ENCODE measurements at regions not wholly inside any gene's neighbourhood (a gene's known extent, or its start where the extent isn't known, plus 50 kb on each side); places are given as distances from the start of the nearest gene placed in this dataset.

- ATAC-seq (no peak), DNase-seq (no peak)
- Histone ChIP-seq H3K36me3 (ENCODE audit: low read depth) (no peaks in the 10 kb centered on the region), H3K4me3 (no peak overlapping the region), H3K4me1 (ENCODE audit: low read depth) (no peaks in the 10 kb centered on the region), H3K9me3 (no peaks in the 10 kb centered on the region)
- TF ChIP-seq CTCF (IDR thresholded peaks at IDR 0.05): no peak
- intact Hi-C loops (cut with DNase I, micrococcal nuclease): no loop called here
Measured at GRCh38 chr2:236851187-236851586, 234.5 kb upstream of the COPS8 start.

DNA sequence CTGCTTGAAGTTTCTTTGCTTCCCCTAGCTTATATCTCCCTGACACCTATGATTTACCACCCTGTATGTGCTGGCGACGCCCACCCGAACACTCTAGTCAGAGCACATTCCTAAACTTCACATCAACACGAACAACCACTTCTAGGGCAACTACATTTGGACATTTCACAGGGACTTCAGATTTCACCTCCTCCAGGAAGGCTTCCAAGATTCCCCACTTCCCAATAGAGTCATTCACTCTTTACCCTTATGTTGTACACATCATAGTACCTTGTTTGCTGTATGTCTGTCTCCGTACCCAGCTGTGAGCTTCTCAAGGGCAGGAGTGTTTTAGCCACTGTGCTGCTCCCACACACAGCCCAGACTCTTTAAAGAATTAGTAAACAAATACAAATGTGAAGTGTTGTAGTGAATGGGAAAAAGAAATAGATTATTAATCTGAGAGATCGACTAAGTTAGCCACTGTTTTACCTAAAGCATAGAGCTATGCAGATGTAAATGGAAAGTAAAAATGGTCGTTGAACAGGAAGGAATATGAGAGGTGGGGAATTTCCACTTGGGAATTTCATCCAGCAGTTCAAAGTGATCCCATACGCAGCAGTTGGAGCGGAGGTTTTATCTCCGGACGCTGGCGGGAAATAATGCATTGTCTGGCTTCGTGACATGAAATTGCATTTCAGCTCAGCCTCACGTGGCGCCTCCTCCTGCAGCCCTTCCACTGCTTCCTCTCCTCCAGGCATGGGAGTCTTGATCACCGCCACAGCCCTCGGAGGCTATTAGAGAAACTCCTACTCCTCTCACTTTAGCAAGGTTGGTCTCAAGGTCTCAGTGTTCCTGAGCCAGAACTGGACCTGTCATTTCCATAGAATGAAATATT lies 233.4 kb upstream of the COPS8 start:
- no peak for ATAC-seq
- no peak overlapping the region for H3K4me3 ChIP-seq
- H3K4me1 ChIP-seq (ENCODE audit: low read depth): no peaks in the 10 kb centered on the region
- intact Hi-C loops (cut with DNase I, micrococcal nuclease): no loop called here
- DNase-seq: no peak
- no peaks in the 10 kb centered on the region for H3K9me3 ChIP-seq
- no peak for TF ChIP-seq CTCF (IDR thresholded peaks at IDR 0.05)
- no peaks in the 10 kb centered on the region for H3K36me3 ChIP-seq (ENCODE audit: low read depth)

DNA sequence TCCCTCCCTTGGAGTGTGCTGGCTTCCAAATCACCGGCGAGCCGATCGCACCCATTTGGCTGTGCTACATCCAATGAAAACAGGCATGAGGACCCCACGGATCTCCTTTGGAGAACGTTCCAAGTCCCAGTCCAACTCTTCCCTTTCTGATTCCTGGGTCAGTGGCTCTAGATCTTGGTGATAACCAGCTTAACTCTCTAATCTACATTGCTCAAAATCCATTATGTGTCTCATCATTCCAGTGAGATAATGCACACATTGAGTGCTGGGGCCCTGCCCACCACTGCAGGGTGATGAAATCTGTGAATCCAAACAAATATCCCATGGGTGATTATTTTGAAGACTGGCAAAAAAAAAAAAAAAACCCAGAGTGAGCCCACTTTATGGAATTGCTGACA lies 232.7 kb upstream of the COPS8 start:
- Histone ChIP-seq H3K36me3 (ENCODE audit: low read depth) (no peaks in the 10 kb centered on the region), H3K4me1 (ENCODE audit: low read depth) (no peaks in the 10 kb centered on the region), H3K9me3 (no peaks in the 10 kb centered on the region), H3K4me3 (no peak overlapping the region)
- TF ChIP-seq CTCF (IDR thresholded peaks at IDR 0.05): no peak
- intact Hi-C loops (cut with DNase I, micrococcal nuclease): no loop called here
- ATAC-seq (no peak), DNase-seq (no peak)

DNA sequence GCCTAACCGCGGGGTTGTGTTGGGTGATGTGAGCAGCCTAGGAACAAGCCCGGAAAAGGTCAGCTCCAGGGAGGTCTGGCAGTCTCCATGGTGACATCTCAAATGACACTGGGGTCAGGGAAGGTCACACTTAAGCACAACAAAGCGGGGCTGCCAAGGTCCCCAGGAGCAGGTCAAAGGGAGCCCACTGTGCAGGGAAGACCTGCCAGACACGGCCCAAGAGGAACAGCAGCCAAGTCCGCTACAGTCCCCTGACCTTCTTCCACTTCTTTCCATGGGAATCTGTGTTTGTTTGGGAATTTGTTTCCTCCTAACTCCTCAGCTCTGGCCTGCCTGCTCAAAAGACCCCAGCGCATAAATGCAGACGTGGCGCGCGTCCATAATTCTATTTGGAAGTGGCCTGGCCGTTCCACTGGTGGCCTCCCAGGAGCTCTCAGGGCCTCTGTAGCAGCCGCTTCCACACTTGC lies 232.1 kb upstream of the COPS8 start:
- ATAC-seq (no peak), DNase-seq (no peak)
- TF ChIP-seq CTCF (IDR thresholded peaks at IDR 0.05): no peak

GRCh38 chr2:236855176-236855865 lies 230.4 kb upstream of the COPS8 start:
- Histone ChIP-seq H3K4me3 (no peak overlapping the region), H3K4me1 (ENCODE audit: low read depth) (no peaks in the 10 kb centered on the region), H3K9me3 (no peaks in the 10 kb centered on the region), H3K36me3 (ENCODE audit: low read depth) (no peaks in the 10 kb centered on the region)
- ATAC-seq (no peak), DNase-seq (no peak)
- TF ChIP-seq CTCF (IDR thresholded peaks at IDR 0.05): no peak
- intact Hi-C loops (cut with DNase I, micrococcal nuclease): no loop called here

More for the DNA sequence above, 232.1 kb upstream of the COPS8 start:
- no peak overlapping the region for H3K4me3 ChIP-seq
- no peaks in the 10 kb centered on the region for H3K9me3 ChIP-seq
- no peaks in the 10 kb centered on the region for H3K36me3 ChIP-seq (ENCODE audit: low read depth)
- intact Hi-C loops (cut with DNase I, micrococcal nuclease): no loop called here
- no peaks in the 10 kb centered on the region for H3K4me1 ChIP-seq (ENCODE audit: low read depth)

Data from mucosa of descending colon (tissue), 3 donors.